IMR-90 (cell line): ENCODE measurements at regions not wholly inside any gene's neighbourhood (a gene's known extent, or its start where the extent isn't known, plus 50 kb on each side); places are given as distances from the start of the nearest gene placed in this dataset.
A peak's percentile ranks its signal among the peaks of the same experiment; 100 is the strongest.

Experiments
- ATAC-seq: fragments of 200-7000 bp; cut with Tn5 transposase; 2 replicates; pipeline ENCODE4 v1.9.1; 2020; ENCODE audit warnings: low read depth, mild to moderate bottlenecking, moderate library complexity
- BruUV-seq: library from RNA; stranded (reverse); fragments of 400-500 nt; replicated peaks from 2 replicates; lab custom pipeline; 2021; lab: Mats Ljungman, UMichigan
- CTCF ChIA-PET: fragments of 300-600 bp; formaldehyde crosslinking; extraction: SDS; loops from one replicate; lab custom pipeline; 2021; ENCODE audit warnings: antibody characterized with exemption; lab: Yijun Ruan, JAX
- POLR2A ChIA-PET: fragments of 300-600 bp; sonication (Branson Sonifier 250); formaldehyde crosslinking; loops from one replicate; lab custom pipeline; 2022; ENCODE audit warnings: antibody characterized with exemption; ENCODE audit not compliant: unreplicated experiment; lab: Charles Lee
- DNase-seq: peaks from one replicate; pipeline ENCODE4 v3.0.0; 2013
- H2AFZ ChIP-seq: replicated peaks from 2 replicates; pipeline ENCODE3; 2013; ENCODE audit warnings: low read length, mild to moderate bottlenecking; ENCODE audit not compliant: poor library complexity
- H2AK5ac ChIP-seq: 2 replicates; pipeline ENCODE4 v1.6.1; 2013; ENCODE audit warnings: low read depth, low read length, inconsistent platforms
- H2AK9ac ChIP-seq: replicated peaks from 2 replicates; pipeline ENCODE3; 2013; ENCODE audit warnings: mild to moderate bottlenecking, low read depth, low read length, moderate library complexity; ENCODE audit not compliant: poor library complexity
- H2BK120ac ChIP-seq: 2 replicates; pipeline ENCODE4 v1.6.1; 2013; ENCODE audit warnings: low read depth, low read length, inconsistent platforms
- H2BK15ac ChIP-seq: 3 replicates; pipeline ENCODE4 v1.6.1; 2013; ENCODE audit warnings: low read depth, low read length, inconsistent platforms
- H2BK20ac ChIP-seq: 2 replicates; pipeline ENCODE4 v1.6.1; 2013; ENCODE audit warnings: low read depth, mild to moderate bottlenecking, inconsistent platforms, low read length, moderate library complexity
- H2BK5ac ChIP-seq: 2 replicates; pipeline ENCODE4 v1.6.1; 2013; ENCODE audit warnings: mild to moderate bottlenecking, low read depth, low read length, inconsistent platforms; ENCODE audit not compliant: poor library complexity, severe bottlenecking
- H3K14ac ChIP-seq: replicated peaks from 2 replicates; pipeline ENCODE4 v1.6.1; 2013; ENCODE audit warnings: low read depth, low read length, inconsistent platforms
- H3K18ac ChIP-seq: 2 replicates; pipeline ENCODE4 v1.6.1; 2013; ENCODE audit warnings: low read depth, low read length, control low read depth
- H3K23ac ChIP-seq: 2 replicates; pipeline ENCODE4 v1.6.1; 2013; ENCODE audit warnings: low read depth, low read length, inconsistent platforms
- H3K27ac ChIP-seq: 2 replicates; pipeline ENCODE4 v1.5.1; 2013; ENCODE audit warnings: mild to moderate bottlenecking, control low read depth, low read length; ENCODE audit not compliant: insufficient read depth
- H3K27me3 ChIP-seq: 2 replicates; pipeline ENCODE4 v1.6.1; 2013; ENCODE audit warnings: low read length; ENCODE audit not compliant: control insufficient read depth, insufficient read depth
- H3K36me3 ChIP-seq: 2 replicates; pipeline ENCODE4 v1.6.1; 2013; ENCODE audit warnings: low read length, mixed read lengths; ENCODE audit not compliant: control insufficient read depth, insufficient read depth
- H3K4ac ChIP-seq: 2 replicates; pipeline ENCODE4 v1.6.1; 2013; ENCODE audit warnings: low read depth, low read length, inconsistent platforms
- H3K4me1 ChIP-seq: 2 replicates; pipeline ENCODE4 v1.6.1; 2013; ENCODE audit warnings: low read length, mixed read lengths; ENCODE audit not compliant: control insufficient read depth, insufficient read depth
- H3K4me2 ChIP-seq: 2 replicates; pipeline ENCODE4 v1.6.1; 2013; ENCODE audit warnings: low read depth, mild to moderate bottlenecking, control low read depth, low read length, moderate library complexity
- H3K4me3 ChIP-seq: 2 replicates; pipeline ENCODE4 v1.5.1; 2013; ENCODE audit warnings: low read depth, mild to moderate bottlenecking, control low read depth, low read length, moderate library complexity; ENCODE audit not compliant: insufficient read depth
- H3K56ac ChIP-seq: 2 replicates; pipeline ENCODE4 v1.6.1; 2013; ENCODE audit warnings: low read length, inconsistent platforms; ENCODE audit not compliant: insufficient read depth; ENCODE audit errors: extremely low read depth
- H3K79me1 ChIP-seq, 2 experiments: 2 replicates each; pipeline ENCODE4 v1.6.1; 2013; ENCODE audit warnings: low read length in 2 of 2, inconsistent platforms in 1 of 2, low read depth in 1 of 2
- H3K9ac ChIP-seq: 2 replicates; pipeline ENCODE4 v1.6.1; 2013; ENCODE audit warnings: low read depth, low read length, control low read depth
- H3K9me1 ChIP-seq: 2 replicates; pipeline ENCODE4 v1.6.1; 2013; ENCODE audit warnings: low read length, inconsistent platforms; ENCODE audit not compliant: insufficient read depth
- H3K9me3 ChIP-seq: 2 replicates; pipeline ENCODE4 v1.6.1; 2013; ENCODE audit warnings: low read length; ENCODE audit not compliant: control insufficient read depth, insufficient read depth
- H4K20me1 ChIP-seq: 2 replicates; pipeline ENCODE4 v1.6.1; 2013; ENCODE audit warnings: low read length, inconsistent platforms; ENCODE audit not compliant: insufficient read depth
- H4K5ac ChIP-seq: 2 replicates; pipeline ENCODE4 v1.6.1; 2013; ENCODE audit warnings: mild to moderate bottlenecking, low read depth, low read length, control low read depth
- H4K8ac ChIP-seq, 2 experiments: 2 replicates each; pipeline ENCODE4 v1.6.1; 2013; ENCODE audit warnings: low read depth in 2 of 2, low read length in 2 of 2, control low read depth in 1 of 2, inconsistent platforms in 1 of 2
- H4K91ac ChIP-seq: 2 replicates; pipeline ENCODE4 v1.6.1; 2013; ENCODE audit warnings: low read depth, low read length, inconsistent platforms; ENCODE audit not compliant: insufficient read depth
- CHD1 ChIP-seq: IDR thresholded peaks from 2 replicates; pipeline ENCODE4 v1.6.1; 2012; ENCODE audit warnings: low read depth, low read length, improper control_type of control experiment
- FOS ChIP-seq: fragments of 150-350 bp; IDR thresholded peaks from 2 replicates; pipeline ENCODE4 v1.6.1; 2016; ENCODE audit warnings: low read depth, low read length
- MAFK ChIP-seq: IDR thresholded peaks from 2 replicates; pipeline ENCODE4 v1.6.1; 2012; ENCODE audit warnings: low read depth, low read length, improper control_type of control experiment
- MXI1 ChIP-seq: IDR thresholded peaks from 2 replicates; pipeline ENCODE4 v1.6.1; 2012; ENCODE audit warnings: low read depth, mild to moderate bottlenecking, low read length, moderate library complexity, borderline replicate concordance
- NFE2L2 ChIP-seq: fragments of 150-350 bp; IDR thresholded peaks from 2 replicates; pipeline ENCODE4 v1.6.1; 2016; ENCODE audit warnings: low read depth, mild to moderate bottlenecking, low read length
- POLR2A ChIP-seq: IDR thresholded peaks from 2 replicates; pipeline ENCODE4 v1.6.1; 2012; ENCODE audit warnings: mild to moderate bottlenecking, low read depth, low read length
- RAD21 ChIP-seq: IDR thresholded peaks from 2 replicates; pipeline ENCODE4 v1.6.1; 2012; ENCODE audit warnings: low read length, improper control_type of control experiment
- RFX5 ChIP-seq: IDR thresholded peaks from 2 replicates; pipeline ENCODE4 v1.8.0; 2012; ENCODE audit warnings: low read depth, mild to moderate bottlenecking, low read length, moderate library complexity
- SMC3 ChIP-seq: fragments of 150-350 bp; IDR thresholded peaks from 2 replicates; pipeline ENCODE4 v1.6.1; 2016; ENCODE audit warnings: low read depth, mild to moderate bottlenecking, antibody characterized with exemption, low read length, moderate library complexity
- WGBS, 2 experiments: methylation state at CpG; one replicate each; pipeline versions ENCODE4 v1.1.5 to v1.1.7; 2013; ENCODE audit warnings: missing lambda C conversion rate in 2 of 2; ENCODE audit not compliant: insufficient read length in 1 of 2; ENCODE audit errors: extremely low coverage in 2 of 2; 5-methylcytosine and 5-hydroxymethylcytosine counted together
- dilution Hi-C: fragments of 300-500 bp; cut with HindIII; formaldehyde crosslinking; loops from one replicate; pipeline ENCODE4 v1.14.3; 2018; ENCODE audit warnings: low sequenced_read_pairs; ENCODE audit not compliant: unreplicated experiment
- in situ Hi-C: fragments of 300-500 bp; cut with MboI; formaldehyde crosslinking; loops from 3 replicates; pipeline ENCODE4 v1.14.3; 2019; ENCODE audit warnings: low sequenced_read_pairs, inconsistent platforms, mixed read lengths
- intact Hi-C: fragments of 100-400 bp; cut with micrococcal nuclease; formaldehyde crosslinking; loops from 2 replicates; pipeline ENCODE4 v1.10.0; 2022

DNA sequence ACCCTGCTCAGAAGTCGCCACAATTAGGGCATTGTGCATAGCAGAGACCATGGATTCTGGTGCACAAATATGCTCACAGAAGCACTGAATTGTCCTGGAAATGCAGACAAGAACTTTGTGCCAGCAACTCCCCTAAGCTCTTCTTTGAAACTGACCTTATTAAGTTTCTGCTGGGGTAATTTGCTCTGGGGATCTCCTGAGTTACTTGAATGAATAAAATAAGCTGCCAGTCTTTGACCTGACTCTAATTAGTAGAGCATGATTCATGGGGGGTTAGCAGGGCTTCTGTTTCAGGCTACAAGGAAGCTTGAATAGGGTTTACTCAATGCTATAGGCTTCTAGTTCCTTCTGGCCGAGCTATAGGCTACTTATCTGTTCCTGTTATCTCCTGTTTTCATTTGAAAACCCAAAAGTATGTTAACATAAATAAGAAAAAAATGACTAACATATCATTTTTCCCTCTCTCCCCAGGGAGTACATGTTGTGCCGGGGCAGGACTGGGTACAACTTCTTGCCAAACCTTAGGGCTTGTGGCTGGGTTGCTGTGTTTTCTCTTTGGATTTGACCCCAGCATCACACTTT lies 169.0 kb upstream of the TMEM229A start:
- no TSS peak for BruUV-seq
- no peak overlapping the region; a peak in 1 of 4 replicates for H4K8ac ChIP-seq
- H3K27ac ChIP-seq = no peak overlapping the region
- H3K4me1 ChIP-seq = peaks cover 3% of the 10 kb centered on the region
- H2BK15ac ChIP-seq = no peak overlapping the region
- no peak overlapping the region for H2AK5ac ChIP-seq
- H3K36me3 ChIP-seq = no peaks in the 10 kb centered on the region
- no peaks in the 10 kb centered on the region for H3K9me3 ChIP-seq
- H3K23ac ChIP-seq = no peak overlapping the region
- ChIA-PET POLR2A (no interaction called here), CTCF (interaction anchor here (0.6 kb wide), 2 partner anchors 29 to 100 kb away, joined by 3 read pairs; no protein-coding TSS in a partner anchor)
- no peak for TF ChIP-seq RAD21
- TF ChIP-seq FOS = no peak
- TF ChIP-seq NFE2L2 = no peak
- no peak for TF ChIP-seq POLR2A
- no peak for TF ChIP-seq MXI1
- no peak for TF ChIP-seq MAFK
- TF ChIP-seq RFX5 = no peak
- no peak for TF ChIP-seq CHD1
- no peak for TF ChIP-seq SMC3
- peak overlapping the region; percentile 31; the same call in 1 of the 2 replicates for H3K18ac ChIP-seq
- peak; percentile 41 for DNase-seq
- no peak overlapping the region for H4K91ac ChIP-seq
- H3K14ac ChIP-seq = no peak overlapping the region
- WGBS, 2 experiments = 86% methylated on average over 1 of the region's 3 CpGs; no CpG with 5 or more reads in 1 of the 2 experiments
- H3K9ac ChIP-seq = no peak overlapping the region
- no peak overlapping the region for H2AK9ac ChIP-seq
- H3K4me2 ChIP-seq = peak overlapping the region; percentile 28; the same call in 1 of the 2 replicates
- intact Hi-C loops (no loop called here), dilution Hi-C loops (no loop called here), in situ Hi-C loops (no loop called here)
- H2BK120ac ChIP-seq = 0 out of 2 replicates have a peak overlapping the region, but pooled peaks have one; percentile 3
- no peak overlapping the region for H3K4ac ChIP-seq
- no peak overlapping the region for H3K56ac ChIP-seq
- H3K27me3 ChIP-seq = no peaks in the 10 kb centered on the region
- H3K4me3 ChIP-seq = no peak overlapping the region
- peak; percentile 94 for ATAC-seq
- no peaks in the 10 kb centered on the region for H3K79me1 ChIP-seq
- H2BK20ac ChIP-seq = no peak overlapping the region
- peaks cover 2% of the 10 kb centered on the region; the same call in 1 of the 2 replicates for H3K9me1 ChIP-seq
- no peak overlapping the region for H4K5ac ChIP-seq
- H2BK5ac ChIP-seq = no peak overlapping the region
- H2AFZ ChIP-seq = no peak overlapping the region
- no peaks in the 10 kb centered on the region for H4K20me1 ChIP-seq
